ENCODE measurements at regions not wholly inside any gene's neighbourhood (a gene's known extent, or its start where the extent isn't known, plus 50 kb on each side); places are given as distances from the start of the nearest gene placed in this dataset.
"Not testable (repeated sequence)": the region's sequence is repeated elsewhere in the genome, so short reads cannot be mapped to it uniquely, and the experiment has no call there.

GRCh38 chr6:51193163-51193562 is 374.5 kb downstream of the TFAP2B start:
- TF ChIP-seq ZNF780A (CRISPR knock-in tag; IDR thresholded peaks at IDR 0.05); ZBTB43 (CRISPR knock-in tag; conservative IDR thresholded peaks at IDR 0.05); POLR2A (IDR thresholded peaks at IDR 0.05; ENCODE audit: insufficient read depth in 1 of 2, low read depth in 2 of 2, low read length in 2 of 2); ZNF543 (CRISPR knock-in tag; IDR thresholded peaks at IDR 0.05): not testable (repeated sequence)
